IPS-18a (cell line): ENCODE measurements at regions not wholly inside any gene's neighbourhood (a gene's known extent, or its start where the extent isn't known, plus 50 kb on each side); places are given as distances from the start of the nearest gene placed in this dataset.

ENCODE experiments used
- H3K27ac ChIP-seq: one replicate; pipeline ENCODE4 v1.5.1; 2013; ENCODE audit warnings: low read length
- H3K27me3 ChIP-seq: one replicate; pipeline ENCODE4 v1.6.1; 2013; ENCODE audit warnings: mild to moderate bottlenecking, low read length; ENCODE audit not compliant: control insufficient read depth, insufficient read depth
- H3K36me3 ChIP-seq: one replicate; pipeline ENCODE4 v1.6.1; 2013; ENCODE audit warnings: low read depth, low read length; ENCODE audit not compliant: control insufficient read depth
- H3K4me1 ChIP-seq: one replicate; pipeline ENCODE4 v1.6.1; 2013; ENCODE audit warnings: low read depth, low read length; ENCODE audit not compliant: control insufficient read depth
- H3K4me3 ChIP-seq: one replicate; pipeline ENCODE4 v1.5.1; 2013; ENCODE audit warnings: low read length
- H3K9ac ChIP-seq: one replicate; pipeline ENCODE4 v1.6.1; 2013; ENCODE audit warnings: mild to moderate bottlenecking, low read length, moderate library complexity
- H3K9me3 ChIP-seq: one replicate; pipeline ENCODE4 v1.6.1; 2013; ENCODE audit warnings: low read depth, low read length; ENCODE audit not compliant: control insufficient read depth

DNA sequence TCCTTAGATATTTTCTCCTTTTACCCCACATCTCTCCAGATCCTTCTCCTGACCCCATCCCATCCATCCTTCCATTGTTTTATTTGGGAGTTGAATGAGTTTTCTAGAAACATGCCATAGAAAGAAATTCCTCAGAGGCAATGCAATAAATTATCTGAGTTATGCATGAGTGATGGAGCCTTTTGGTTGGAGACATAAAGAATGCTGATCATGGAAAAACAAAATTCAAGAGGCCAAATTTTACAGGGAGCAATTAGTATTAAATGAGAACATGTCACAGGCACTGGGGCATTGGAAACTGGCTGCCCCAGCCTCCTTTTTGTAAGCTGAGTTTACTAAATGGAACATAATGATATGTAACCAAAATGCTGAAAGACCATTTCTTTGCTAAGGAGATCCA is 74.2 kb upstream of the LCLAT1 start:
- Histone ChIP-seq H3K9me3 (no peaks in the 10 kb centered on the region), H3K27ac (no peak overlapping the region)

DNA sequence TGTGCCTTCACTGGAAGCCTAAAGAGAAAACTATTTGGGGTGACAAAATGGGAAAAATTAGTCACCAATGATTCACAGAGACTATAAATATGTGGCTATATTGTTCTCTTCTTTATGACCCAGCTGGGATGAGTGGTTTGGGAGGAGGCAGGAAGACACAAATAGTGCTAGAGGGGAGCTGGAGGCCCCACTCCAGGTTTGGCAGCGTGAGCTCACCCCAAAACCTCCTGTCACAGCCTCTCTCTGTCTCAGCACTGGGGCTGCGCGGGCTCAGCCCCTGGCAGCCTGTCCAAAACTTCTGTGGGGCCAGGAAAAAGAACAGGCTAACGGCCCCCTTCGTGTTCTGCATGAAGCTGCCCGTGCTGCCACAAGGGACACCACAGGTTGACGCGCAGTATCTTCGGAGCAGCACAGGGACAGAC is 73.2 kb upstream of the LCLAT1 start:
- H3K36me3 ChIP-seq: no peaks in the 10 kb centered on the region
- no peak overlapping the region for H3K4me3 ChIP-seq
- no peaks in the 10 kb centered on the region for H3K4me1 ChIP-seq
- no peak overlapping the region for H3K9ac ChIP-seq
- H3K9me3 ChIP-seq: no peaks in the 10 kb centered on the region
- H3K27me3 ChIP-seq: no peaks in the 10 kb centered on the region
- no peak overlapping the region for H3K27ac ChIP-seq

More for the DNA sequence above, 74.2 kb upstream of the LCLAT1 start:
- Histone ChIP-seq H3K36me3 (no peaks in the 10 kb centered on the region), H3K4me1 (no peaks in the 10 kb centered on the region), H3K4me3 (no peak overlapping the region), H3K9ac (no peak overlapping the region), H3K27me3 (no peaks in the 10 kb centered on the region)

DNA sequence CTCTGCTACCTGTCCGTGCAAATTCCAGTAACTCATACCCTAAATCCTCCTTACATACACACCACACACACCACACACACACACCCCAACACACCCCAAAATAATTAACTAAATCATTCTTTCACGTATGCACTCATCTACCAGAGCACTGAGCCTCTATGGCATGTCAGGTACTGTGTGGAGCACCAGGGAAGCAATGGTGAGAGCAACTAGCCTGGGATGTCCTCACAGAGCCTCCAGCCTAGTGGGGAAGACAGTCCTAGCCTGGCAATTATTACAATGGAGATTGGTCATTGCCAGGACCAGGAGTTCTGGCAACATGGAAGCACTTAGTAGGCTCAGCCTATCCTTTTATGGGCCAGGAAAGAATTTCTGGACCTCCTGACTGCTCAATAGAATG is 72.7 kb upstream of the LCLAT1 start:
- Histone ChIP-seq H3K27ac (no peak overlapping the region), H3K4me1 (no peaks in the 10 kb centered on the region), H3K9ac (no peak overlapping the region), H3K36me3 (no peaks in the 10 kb centered on the region), H3K27me3 (no peaks in the 10 kb centered on the region), H3K9me3 (no peaks in the 10 kb centered on the region), H3K4me3 (no peak overlapping the region)

DNA sequence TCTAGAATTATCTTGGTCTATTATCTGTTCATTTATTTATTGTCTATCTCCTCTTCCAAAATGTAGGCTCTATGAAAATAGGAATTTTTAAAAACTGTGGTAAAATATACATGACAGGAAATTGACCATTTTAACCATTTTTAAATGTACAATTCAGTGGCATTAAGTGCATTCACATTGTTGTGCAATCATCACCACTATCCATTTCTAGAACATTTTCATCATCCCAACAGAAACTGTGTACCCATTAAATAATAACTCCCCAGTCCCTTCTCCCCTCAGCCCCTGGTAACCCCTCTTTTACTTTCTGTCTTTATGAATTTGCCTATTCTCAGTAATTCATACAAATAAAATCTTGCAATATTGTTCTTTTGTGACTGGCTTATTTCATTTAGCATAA is 71.1 kb upstream of the LCLAT1 start:
- H3K4me1 ChIP-seq: no peaks in the 10 kb centered on the region
- no peak overlapping the region for H3K9ac ChIP-seq
- no peaks in the 10 kb centered on the region for H3K9me3 ChIP-seq
- H3K36me3 ChIP-seq: no peaks in the 10 kb centered on the region
- no peaks in the 10 kb centered on the region for H3K27me3 ChIP-seq
- H3K4me3 ChIP-seq: no peak overlapping the region
- no peak overlapping the region for H3K27ac ChIP-seq

DNA sequence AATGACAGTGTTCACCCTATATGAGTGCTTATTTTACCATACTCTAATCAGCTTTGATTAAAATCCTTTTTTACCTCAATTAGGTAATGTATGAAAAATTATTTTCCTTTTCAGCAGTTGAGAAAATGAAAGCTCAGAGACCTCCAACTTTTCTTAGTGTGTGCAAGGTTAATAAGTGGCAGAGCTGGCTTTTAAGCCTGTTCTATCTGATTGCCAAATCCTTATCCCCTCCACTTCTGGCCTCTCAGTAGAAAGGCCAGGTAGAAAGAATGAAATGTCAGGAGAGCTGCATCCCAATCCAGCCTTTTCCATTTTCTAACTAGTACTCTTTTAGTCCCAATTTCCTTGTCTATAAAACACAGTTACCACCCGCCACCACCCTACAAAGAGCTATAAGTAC is 67.6 kb upstream of the LCLAT1 start:
- no peak overlapping the region for H3K4me3 ChIP-seq
- H3K27me3 ChIP-seq: no peaks in the 10 kb centered on the region
- H3K36me3 ChIP-seq: no peaks in the 10 kb centered on the region
- H3K27ac ChIP-seq: no peak overlapping the region
- no peak overlapping the region for H3K9ac ChIP-seq
- H3K9me3 ChIP-seq: no peaks in the 10 kb centered on the region
- H3K4me1 ChIP-seq: no peaks in the 10 kb centered on the region

DNA sequence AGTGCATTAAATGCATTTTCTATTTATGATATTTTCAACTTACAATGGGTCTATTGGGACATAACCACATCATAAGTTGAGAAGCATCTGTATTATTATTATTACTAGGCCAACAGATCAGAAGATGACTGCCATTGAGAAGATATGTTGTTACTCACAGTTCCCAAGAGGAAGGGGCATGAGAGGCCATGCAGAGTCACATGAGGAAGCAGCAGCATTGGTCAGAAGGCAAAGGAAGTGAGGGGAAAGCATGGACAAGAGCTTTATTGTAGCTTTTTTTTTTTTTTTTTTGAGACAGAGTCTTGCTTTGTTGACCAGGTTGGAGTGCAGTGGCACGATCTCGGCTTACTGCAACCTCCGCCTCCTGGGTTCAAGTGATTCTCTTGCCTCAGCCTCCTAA is 66.2 kb upstream of the LCLAT1 start:
- no peak overlapping the region for H3K4me3 ChIP-seq
- no peaks in the 10 kb centered on the region for H3K36me3 ChIP-seq
- H3K27ac ChIP-seq: no peak overlapping the region
- H3K9me3 ChIP-seq: no peaks in the 10 kb centered on the region
- H3K27me3 ChIP-seq: no peaks in the 10 kb centered on the region
- no peaks in the 10 kb centered on the region for H3K4me1 ChIP-seq
- H3K9ac ChIP-seq: no peak overlapping the region

DNA sequence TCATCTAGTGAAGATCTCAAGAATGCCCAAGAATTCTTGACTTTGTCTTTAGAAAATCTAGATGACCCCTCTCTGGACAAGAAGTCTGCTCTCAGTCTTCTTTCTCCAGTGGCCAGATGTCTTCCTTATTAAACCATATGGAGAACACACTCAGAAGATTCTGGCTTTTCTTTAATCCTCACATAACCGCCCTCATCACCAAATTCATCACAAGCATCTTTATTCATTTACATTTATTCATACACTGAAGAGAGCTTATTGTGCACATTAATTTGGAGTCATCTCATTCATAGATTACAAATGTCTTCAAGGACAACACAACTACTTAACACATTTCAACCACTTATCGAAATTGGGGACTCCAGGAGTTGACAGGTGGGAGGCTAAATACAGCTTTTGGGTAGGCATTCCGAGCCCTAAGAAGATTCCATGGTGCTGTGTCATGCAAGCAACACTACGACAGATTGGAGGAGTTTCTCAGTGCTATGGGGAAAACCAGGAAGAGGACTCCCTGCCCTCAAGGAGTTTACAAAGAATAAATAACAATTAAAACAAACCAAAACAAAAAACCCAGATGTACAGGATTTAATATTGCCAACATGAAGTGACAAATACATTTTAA is 64.8 kb upstream of the LCLAT1 start:
- no peak overlapping the region for H3K9ac ChIP-seq
- H3K27ac ChIP-seq: no peak overlapping the region
- H3K27me3 ChIP-seq: no peaks in the 10 kb centered on the region

DNA sequence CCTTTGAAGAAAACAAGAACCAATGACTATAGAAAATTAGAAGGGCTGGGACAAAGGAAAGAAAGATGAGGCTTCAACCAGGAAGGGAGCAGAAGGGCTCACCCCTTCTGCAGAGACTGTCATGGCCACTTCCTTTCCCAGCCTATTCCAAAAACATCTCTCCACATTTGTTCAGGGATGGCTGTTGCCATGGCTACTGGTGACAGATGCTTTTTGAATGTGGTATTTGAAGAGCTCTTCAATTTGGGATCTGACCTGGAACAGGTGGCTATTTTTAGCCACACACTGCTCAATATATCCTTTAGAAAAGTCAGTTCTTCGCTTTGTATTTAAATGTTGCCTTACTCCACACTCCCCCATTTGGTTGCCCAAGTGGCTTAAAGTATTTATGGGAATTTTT is 64.1 kb upstream of the LCLAT1 start:
- Histone ChIP-seq H3K4me1 (no peaks in the 10 kb centered on the region), H3K27ac (no peak overlapping the region), H3K9ac (no peak overlapping the region), H3K36me3 (no peaks in the 10 kb centered on the region), H3K4me3 (no peak overlapping the region), H3K27me3 (no peaks in the 10 kb centered on the region), H3K9me3 (no peaks in the 10 kb centered on the region)

More for the DNA sequence above, 64.8 kb upstream of the LCLAT1 start:
- H3K4me3 ChIP-seq: no peak overlapping the region
- H3K9me3 ChIP-seq: no peaks in the 10 kb centered on the region
- no peaks in the 10 kb centered on the region for H3K36me3 ChIP-seq
- no peaks in the 10 kb centered on the region for H3K4me1 ChIP-seq

DNA sequence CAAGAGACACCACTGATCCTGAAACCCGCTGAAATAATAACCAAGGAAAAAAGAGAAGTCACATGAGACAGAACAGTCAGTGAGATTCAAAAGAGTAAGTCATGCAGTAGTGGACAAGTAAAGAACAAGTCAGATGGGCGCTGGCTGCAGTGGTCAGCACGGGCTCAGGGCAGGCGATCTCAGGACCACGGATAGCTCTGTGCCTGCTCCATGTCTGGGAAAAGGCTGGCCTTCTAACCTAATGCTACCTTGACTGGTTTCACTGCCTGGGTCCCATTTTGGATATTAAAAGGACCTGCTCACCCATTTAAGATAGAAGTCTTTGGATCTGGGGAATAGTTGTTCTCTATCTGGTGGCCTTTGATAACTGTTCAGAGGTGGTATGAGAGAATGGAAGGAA is 61.7 kb upstream of the LCLAT1 start:
- Histone ChIP-seq H3K27me3 (no peaks in the 10 kb centered on the region), H3K4me1 (no peaks in the 10 kb centered on the region), H3K36me3 (no peaks in the 10 kb centered on the region), H3K27ac (no peak overlapping the region), H3K4me3 (no peak overlapping the region), H3K9ac (no peak overlapping the region), H3K9me3 (no peaks in the 10 kb centered on the region)

DNA sequence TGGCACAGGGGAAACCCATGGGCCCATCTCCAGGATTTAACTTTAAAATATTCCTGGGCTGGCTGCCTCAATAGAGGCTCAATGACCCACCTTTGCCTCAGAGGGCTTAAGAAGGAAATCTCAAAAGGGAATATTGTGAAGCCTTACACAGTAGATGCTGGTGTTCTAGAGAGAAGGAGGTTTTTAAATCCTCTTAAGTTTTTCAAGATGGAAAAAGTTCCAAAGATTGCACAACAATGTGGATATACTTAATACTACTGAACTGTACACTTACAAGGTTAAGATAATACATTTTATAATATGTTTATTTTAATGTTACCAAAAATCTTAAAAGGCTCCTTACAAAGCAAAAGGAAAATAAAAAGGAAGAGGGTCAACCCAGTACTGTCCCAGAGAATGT is 54.9 kb upstream of the LCLAT1 start:
- no peaks in the 10 kb centered on the region for H3K36me3 ChIP-seq
- no peak overlapping the region for H3K9ac ChIP-seq
- H3K4me3 ChIP-seq: no peak overlapping the region
- no peaks in the 10 kb centered on the region for H3K9me3 ChIP-seq
- no peaks in the 10 kb centered on the region for H3K27me3 ChIP-seq
- no peak overlapping the region for H3K27ac ChIP-seq
- H3K4me1 ChIP-seq: no peaks in the 10 kb centered on the region

DNA sequence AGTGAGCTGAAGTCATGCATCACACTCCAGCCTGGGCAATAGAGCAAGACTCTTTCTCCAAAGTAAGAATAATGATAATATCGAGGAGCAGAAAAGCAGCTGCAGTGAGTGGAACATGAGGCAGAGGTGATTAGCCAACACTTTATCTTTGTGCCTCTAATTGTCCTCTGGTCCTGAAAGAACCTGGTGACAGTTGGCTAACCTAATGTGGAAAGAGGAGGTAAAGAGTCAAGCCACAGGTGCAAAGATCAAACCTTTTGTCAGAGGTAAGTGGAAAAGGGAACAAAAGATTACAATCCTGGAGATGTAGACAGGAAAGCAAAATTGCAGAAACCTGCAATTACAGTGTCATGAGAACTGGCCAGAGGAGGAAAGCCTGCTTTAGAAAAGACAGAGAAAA is 53.5 kb upstream of the LCLAT1 start:
- Histone ChIP-seq H3K27me3 (no peaks in the 10 kb centered on the region), H3K4me3 (no peak overlapping the region), H3K27ac (no peak overlapping the region), H3K9ac (no peak overlapping the region), H3K9me3 (no peaks in the 10 kb centered on the region), H3K4me1 (no peaks in the 10 kb centered on the region), H3K36me3 (no peaks in the 10 kb centered on the region)

DNA sequence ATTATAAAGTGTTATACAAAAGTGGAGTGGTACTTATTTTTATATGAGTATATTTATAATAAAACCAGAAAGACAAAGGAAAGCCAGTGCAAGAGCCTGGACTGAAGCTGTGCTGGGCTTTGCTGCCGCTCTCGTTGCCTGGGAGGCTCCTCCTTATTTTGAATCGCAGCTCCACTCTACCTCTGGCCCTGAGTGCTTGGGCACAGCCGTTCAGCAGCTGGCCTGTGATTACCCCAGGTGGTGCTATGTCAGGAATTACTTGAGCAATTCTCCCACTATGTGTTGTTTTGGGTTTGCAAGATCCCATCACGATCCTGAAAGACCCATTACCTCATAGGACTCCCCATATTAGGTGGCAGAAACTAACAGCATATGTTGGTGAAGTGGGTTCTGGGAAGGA is 53.0 kb upstream of the LCLAT1 start:
- H3K27ac ChIP-seq: no peak overlapping the region
- no peak overlapping the region for H3K4me3 ChIP-seq
- no peaks in the 10 kb centered on the region for H3K4me1 ChIP-seq
- no peak overlapping the region for H3K9ac ChIP-seq
- H3K36me3 ChIP-seq: no peaks in the 10 kb centered on the region
- no peaks in the 10 kb centered on the region for H3K9me3 ChIP-seq
- no peaks in the 10 kb centered on the region for H3K27me3 ChIP-seq
